HG03432 (cell line): ENCODE measurements at regions not wholly inside any gene's neighbourhood (a gene's known extent, or its start where the extent isn't known, plus 50 kb on each side); places are given as distances from the start of the nearest gene placed in this dataset.
A peak's percentile ranks its signal among the peaks of the same experiment; 100 is the strongest.

ENCODE experiments used
- ATAC-seq: cut with Tn5 transposase; IDR thresholded peaks from one replicate; pipeline ENCODE4 v1.9.1; 2021; ENCODE audit warnings: mild to moderate bottlenecking, moderate library complexity; ENCODE audit not compliant: unreplicated experiment

DNA sequence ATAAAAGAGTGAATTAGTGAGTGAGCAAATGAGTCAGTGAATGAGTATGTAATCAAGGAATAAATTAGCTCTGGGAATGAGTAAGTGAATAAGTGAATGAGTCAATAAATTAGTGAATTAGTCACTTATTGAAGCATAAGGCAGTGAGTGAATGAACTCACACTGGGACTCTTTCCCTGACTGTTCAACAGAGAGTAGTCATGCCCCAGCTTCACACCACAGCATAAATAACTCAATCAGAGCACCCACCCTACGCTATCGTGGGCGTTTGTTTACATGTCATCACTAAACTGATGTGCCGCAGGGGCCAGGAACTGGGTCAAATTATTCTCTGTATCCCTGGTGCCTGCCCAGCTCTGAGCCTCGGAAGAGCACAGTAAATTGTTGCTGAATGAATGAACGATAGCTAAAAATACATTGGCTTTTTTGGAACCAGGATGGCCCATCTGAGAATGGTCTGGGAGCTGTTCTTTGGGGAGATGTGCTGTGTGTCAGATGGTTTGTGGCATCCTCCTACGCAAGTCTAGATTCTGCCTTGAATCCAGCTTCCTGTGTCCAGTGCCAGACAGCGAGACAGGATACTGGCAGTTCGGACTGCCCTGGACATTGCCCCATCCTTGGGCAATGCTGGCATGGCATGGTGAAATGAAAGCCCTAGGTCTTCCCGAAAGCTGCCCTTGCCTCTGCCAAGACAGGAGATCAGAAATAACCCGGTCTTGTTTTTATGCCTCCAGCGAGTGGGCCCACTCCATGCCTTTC is 98.0 kb upstream of the RTL1 start:
- ATAC-seq, result no peak

DNA sequence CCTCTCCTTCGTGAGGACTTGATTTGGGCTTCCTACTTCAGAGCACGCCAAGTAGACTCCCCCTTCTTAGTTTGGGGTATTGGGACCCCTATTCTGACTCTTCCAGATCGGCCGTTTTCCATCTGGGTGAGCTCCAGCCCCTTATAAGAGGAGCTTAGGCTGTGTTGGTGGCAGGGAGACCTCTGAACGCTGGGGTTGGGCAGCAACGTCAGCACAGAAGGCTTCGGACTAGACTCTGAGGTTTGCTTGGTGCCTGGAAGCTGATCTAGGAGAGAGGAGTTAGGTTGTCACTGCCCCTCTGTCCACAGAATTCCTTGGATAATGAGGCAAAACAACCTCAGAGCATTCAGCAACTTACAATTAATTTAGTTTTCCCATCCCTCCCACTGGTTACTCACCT is 99.2 kb upstream of the RTL1 start:
- no peak for ATAC-seq

DNA sequence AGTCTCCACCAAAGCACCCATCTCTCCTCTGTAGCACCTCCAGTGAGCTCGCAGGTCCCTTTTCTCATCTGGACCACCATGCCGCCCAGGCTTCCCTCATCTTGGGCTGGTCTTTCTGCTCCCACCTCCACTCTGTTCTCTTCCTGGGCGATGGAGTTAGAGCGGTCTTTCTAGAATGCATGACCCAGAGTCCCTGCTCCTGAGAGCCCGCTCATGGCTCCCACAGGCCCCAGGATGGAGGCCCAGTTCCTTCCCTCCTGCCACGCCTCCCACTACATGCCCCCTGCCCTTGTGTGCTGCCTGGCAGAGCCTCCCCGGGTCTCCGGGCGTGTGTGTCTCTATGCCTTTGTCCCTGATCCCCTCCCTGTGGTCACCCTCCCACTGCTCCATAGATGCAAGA is 100.7 kb upstream of the RTL1 start:
- ATAC-seq, result no peak

DNA sequence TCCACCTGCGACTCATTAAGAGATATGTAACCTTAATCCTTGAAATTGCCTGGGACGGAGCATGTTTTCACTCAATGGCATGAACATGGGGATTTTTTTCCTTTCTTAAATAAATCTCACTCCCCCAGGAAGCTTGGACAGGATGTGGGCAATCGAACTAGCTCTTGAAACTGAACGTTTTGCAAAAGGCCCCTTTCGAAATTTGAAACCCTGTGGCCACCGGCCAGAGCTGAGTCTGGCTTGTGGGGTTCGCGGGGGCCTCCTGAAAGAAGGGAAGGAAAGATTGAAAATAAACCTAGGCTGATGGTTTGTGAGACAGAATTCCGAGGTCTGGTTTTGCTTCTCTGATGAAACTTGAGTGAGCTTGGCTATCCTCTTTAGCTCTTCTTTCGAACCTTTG is 101.4 kb upstream of the RTL1 start:
- ATAC-seq, result peak; percentile 50

DNA sequence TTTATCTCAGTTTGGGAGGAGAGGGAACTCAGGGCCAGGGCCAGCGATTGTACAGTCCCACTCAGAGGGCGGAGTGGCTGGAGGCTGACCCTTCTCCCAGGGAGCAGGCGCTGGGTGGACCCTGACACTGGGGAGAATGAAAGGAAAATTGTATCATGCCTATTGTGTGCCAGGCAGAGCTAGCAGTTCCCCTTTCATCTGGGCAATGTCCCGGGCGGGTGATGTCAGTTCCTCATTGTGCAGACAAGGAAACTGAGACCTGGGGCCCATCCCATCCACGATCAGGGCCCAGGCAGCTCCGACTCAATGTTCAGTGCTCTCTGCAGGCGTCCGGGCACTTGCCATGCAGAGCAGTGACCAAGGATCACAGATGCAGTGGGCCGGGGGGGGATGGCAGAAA is 101.9 kb upstream of the RTL1 start:
- ATAC-seq, result no peak

DNA sequence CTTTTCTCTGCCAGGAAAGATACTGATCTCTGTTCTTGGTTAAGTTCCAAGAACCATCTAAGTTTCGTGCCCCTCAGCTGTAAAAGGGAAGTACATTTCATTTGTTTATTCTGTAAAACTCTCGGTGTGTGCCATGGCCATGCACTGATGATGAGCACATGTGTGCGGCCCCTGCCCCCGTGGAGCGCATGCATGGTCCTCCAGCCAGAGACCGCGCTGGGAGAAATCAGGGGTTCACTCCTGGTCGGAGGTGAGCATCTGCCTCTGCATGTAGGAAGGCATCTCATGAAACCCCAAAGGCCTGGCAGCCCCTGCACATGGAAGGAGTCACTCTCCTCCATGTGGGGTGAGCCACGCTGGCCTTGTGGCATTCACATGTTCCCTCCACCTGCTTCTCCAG is 102.5 kb upstream of the RTL1 start:
- no peak for ATAC-seq

- no peak for ATAC-seq
Observed at GRCh38 chr14:101007004-101007614, 103.6 kb upstream of the RTL1 start.

- no peak for ATAC-seq
Observed at GRCh38 chr14:101007765-101008164, 104.2 kb upstream of the RTL1 start.

GRCh38 chr14:101008196-101008595 is 104.7 kb upstream of the RTL1 start:
- ATAC-seq, result no peak

GRCh38 chr14:101008631-101009336 is 105.3 kb upstream of the RTL1 start:
- ATAC-seq, result no peak

DNA sequence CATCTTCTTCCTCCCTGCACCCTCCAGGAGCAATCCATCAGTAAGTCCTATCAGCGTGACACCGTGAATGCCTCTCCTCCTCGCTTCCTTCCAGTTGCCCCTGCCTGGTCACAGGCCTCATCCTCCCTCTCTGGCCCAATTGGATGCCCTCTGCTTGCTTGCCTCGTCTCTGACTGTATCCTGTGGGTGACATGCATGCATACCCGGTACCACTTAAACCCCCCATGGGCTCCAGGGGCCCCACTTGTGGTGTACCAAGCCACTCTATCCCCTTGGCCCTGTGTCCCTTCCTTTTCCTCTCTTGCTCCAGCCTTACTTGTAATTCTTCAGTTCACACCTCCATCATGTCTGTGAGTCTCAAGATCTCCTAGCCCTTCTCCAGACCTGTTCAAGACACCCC is 106.0 kb upstream of the RTL1 start:
- no peak for ATAC-seq

DNA sequence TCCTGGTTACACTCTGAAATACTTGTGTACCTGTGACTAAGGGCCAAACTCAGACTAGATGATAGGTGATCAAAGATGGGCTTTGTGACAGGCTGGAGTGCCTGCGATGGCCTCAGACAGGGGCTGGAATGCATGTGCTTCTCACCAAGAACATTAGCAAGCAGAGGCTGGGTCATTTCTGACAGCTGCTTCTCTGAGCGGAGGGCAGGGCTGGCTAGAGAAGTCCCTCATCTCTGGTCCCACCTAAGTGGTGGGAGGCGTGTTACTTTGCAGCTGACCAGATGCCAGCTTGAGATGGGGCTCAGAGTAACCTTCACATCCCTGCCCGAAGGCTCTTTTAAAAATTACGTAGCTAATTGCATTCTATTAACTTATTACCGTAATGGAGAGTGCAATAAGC is 106.8 kb upstream of the RTL1 start:
- no peak for ATAC-seq

DNA sequence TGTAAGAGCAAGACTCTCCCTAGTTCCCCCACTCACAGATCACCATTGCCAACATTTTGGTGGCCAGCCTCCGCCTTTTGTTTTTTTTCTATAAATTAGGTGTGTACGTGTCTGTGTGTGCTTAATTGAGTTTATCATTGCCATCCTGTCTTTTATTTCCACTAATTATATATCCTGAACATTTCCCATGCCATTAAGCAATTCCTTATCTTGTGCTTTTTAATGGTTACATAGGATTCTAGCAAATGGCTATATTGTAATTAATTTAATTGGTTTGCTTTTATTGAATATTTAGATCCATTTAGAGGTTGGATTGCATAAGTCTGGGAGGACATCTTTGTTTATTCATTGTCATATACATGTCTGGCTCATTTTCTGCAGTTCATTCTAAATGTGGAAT is 107.3 kb upstream of the RTL1 start:
- ATAC-seq, result no peak

DNA sequence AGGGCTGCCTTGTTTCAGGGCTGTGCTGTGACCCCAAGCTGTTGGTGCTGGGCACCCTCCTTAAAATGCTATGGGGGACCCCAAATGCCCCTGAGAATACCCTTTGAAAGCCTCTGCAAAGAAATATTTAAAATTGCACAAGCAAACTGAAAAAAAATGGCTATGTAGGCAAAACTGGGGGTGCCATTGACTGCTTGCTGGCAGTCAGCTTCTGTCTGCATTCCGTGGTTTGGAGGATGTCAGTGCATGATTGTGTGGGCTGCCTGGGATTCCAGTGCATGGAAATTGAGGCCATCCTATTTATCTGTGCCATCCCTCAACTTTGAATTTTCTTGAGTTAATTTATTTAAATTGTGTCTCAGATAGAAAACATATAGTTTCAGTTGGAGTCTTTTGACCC is 113.7 kb upstream of the RTL1 start:
- no peak for ATAC-seq

- ATAC-seq, result no peak
Observed at GRCh38 chr14:101017806-101018560, 114.5 kb upstream of the RTL1 start.

- ATAC-seq, result no peak
Observed at GRCh38 chr14:101018561-101019290, 115.2 kb upstream of the RTL1 start.

DNA sequence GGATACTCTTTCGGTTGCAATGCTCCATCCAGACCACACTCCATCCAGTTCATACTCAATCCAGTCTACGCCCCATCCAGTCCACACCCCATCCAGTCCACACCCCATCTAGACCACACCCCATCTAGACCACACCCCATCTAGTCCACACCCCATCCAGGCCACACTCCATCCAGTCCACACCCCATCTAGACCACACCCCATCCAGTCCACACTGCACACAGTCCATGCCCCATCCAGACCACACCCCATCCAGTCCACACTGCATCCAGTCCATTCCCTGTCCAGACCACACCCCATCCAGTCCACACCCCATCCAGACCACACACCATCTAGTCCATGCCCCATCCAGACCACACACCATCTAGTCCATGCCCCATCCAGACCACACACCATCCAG is 116.0 kb upstream of the RTL1 start:
- ATAC-seq, result no peak

DNA sequence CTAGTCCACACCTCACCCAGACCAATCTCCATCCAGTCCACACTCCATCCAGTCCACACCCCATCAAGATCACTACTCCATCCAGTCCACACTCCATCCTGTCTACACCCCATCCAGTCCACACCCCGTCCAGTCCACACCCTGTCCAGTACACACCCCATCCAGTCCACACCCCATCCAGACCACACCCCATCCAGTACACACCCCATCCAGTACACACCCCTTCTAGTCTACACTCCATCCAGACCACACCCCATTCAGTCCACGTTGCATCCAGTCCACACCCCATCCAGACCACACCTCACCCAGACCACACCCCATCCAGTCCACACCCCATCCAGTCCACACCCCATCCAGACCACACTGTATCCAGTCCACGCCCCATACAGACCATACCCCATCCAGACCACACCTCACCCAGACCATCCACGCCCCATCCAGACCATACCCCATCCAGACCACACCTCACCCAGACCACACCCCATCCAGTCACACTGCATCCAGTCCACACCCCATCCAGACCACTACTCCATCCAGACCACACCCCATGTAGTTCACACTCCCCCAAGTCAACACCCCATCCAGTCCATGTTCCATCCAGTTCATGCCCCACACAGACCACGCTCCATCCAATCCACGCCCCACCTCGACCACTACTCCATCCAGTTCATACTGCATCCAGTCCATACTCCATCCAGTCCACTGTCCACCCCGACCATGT is 116.6 kb upstream of the RTL1 start:
- ATAC-seq, result no peak

DNA sequence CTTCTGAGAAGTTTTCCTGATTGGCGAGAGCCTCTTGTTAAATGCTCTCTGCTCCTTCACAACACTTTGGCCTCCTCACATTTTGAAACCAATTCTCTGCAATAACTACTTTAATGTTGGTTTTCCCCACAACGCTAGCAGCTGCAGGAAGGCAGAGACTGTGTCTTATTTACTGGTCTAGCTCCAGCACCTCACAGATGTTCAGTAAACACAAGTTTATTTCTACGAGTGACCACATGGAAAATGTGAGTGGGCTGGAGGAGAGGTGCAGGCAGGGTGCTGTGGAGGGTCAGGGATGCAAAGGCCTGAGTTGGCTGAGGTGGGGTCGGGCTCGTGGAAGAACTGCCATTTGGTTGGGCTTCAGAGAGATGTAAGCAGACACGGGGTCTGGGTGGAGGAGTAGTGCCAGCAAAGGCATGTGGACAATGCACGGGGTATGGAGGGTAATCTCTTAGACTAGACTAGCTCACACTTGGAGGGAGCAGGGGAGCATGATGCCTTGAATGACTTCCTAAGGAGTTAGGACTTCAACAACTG is 117.4 kb upstream of the RTL1 start:
- no peak for ATAC-seq

DNA sequence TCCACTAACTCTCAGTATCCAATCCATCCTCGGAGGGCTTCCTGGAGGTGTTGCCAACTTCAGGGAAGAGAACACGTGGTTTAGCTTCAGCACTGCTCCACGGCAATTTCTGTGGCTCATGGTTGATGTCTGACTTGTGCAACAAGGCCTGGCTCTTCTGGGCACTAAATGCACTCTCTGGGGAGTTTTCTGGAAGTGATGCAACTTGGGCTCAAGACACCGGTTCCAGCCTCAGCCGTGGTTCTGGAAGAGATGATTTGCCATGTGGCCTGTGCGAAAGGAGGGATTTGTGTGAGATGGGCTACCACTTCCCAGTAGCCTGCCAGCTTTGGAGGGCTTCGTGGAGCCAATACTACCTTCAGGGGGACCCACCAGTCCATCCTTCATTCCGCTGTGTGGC is 118.6 kb upstream of the RTL1 start:
- no peak for ATAC-seq
